Neural crest cell (in vitro differentiated cells): ENCODE measurements at regions not wholly inside any gene's neighbourhood (a gene's known extent, or its start where the extent isn't known, plus 50 kb on each side); places are given as distances from the start of the nearest gene placed in this dataset.
A peak's percentile ranks its signal among the peaks of the same experiment; 100 is the strongest.

ENCODE experiments used
- DNase-seq: peaks from one replicate; pipeline ENCODE4 v3.0.0; 2021; ENCODE audit warnings: low read depth, mixed read lengths, low spot score
- H3K27ac Mint-ChIP-seq: one replicate; pipeline ENCODE4 v1.8.0; 2021; ENCODE audit warnings: mild to moderate bottlenecking, mixed read lengths; ENCODE audit not compliant: unreplicated experiment
- H3K27me3 Mint-ChIP-seq: 2 replicates; pipeline ENCODE4 v1.8.0; 2021; ENCODE audit warnings: low read depth, mild to moderate bottlenecking, mixed read lengths
- H3K36me3 Mint-ChIP-seq: 2 replicates; pipeline ENCODE4 v1.8.0; 2021; ENCODE audit warnings: low read depth, mild to moderate bottlenecking, mixed read lengths
- H3K4me1 Mint-ChIP-seq: 2 replicates; pipeline ENCODE4 v1.8.0; 2021; ENCODE audit warnings: mixed read lengths
- H3K4me3 Mint-ChIP-seq: one replicate; pipeline ENCODE4 v1.8.0; 2021; ENCODE audit warnings: mild to moderate bottlenecking, mixed read lengths
- H3K9me3 Mint-ChIP-seq: 2 replicates; pipeline ENCODE4 v1.8.0; 2021; ENCODE audit warnings: mixed read lengths
- CTCF ChIP-seq: fragments of 200-600 bp; sonication (generic); conservative IDR thresholded peaks from 2 replicates; pipeline ENCODE4 v1.5.0; 2021; ENCODE audit warnings: antibody characterized with exemption, mild to moderate bottlenecking

- Mint-ChIP-seq H3K27ac (no peak overlapping the region), H3K4me1 (peaks cover 6% of the 10 kb centered on the region), H3K27me3 (no peaks in the 10 kb centered on the region), H3K9me3 (peaks cover 4% of the 10 kb centered on the region), H3K4me3 (no peak overlapping the region), H3K36me3 (no peaks in the 10 kb centered on the region)
- DNase-seq = no peak
- TF ChIP-seq CTCF = no peak
These were observed 105.9 kb upstream of the CDC42BPA start for GRCh38 chr1:227424159-227424680.

DNA sequence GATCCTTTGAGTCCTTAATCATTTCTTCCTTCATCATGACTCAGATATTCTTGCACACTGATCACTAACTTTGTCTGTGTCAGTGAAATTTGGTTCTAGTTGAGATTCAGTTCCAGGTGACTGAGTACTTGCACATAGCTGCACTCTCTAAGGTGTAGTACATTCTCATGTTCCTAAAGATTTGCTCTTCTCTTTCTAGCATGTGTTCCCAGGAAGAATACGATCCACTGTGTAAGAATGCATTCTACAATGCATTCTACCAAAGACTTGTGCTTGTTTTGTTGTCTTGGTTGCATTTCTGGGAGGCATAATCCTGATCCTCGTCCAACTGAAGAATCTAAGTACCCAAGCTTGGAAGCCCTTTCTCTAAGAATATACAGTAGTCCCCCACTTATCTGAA lies 104.3 kb upstream of the CDC42BPA start:
- no peak for TF ChIP-seq CTCF
- no peaks in the 10 kb centered on the region for H3K4me1 Mint-ChIP-seq
- H3K4me3 Mint-ChIP-seq = no peak overlapping the region
- H3K27me3 Mint-ChIP-seq = no peaks in the 10 kb centered on the region
- no peak for DNase-seq
- no peak overlapping the region for H3K27ac Mint-ChIP-seq
- no peaks in the 10 kb centered on the region for H3K36me3 Mint-ChIP-seq
- H3K9me3 Mint-ChIP-seq = peaks cover 6% of the 10 kb centered on the region

DNA sequence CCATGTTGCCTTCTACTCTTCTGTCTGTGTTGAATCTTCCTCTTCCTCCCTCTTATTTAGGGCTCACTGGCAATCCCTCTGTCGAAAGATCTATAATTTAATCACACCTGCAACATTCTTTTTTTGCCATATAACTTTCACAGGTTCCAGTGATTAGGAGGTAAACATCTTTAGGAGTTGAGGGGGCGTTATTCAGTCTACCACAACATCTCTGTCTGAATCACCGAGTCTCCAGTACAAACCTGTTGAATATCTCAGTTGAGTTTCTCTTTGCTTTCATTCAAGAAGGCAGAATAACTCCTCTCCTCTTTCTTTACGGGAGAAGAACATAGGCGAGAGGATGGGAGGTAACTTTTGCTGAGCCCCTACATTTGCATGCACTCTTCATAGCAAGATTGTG lies 101.9 kb upstream of the CDC42BPA start:
- Mint-ChIP-seq H3K36me3 (no peaks in the 10 kb centered on the region), H3K27me3 (no peaks in the 10 kb centered on the region), H3K9me3 (peaks cover 2% of the 10 kb centered on the region), H3K4me1 (no peaks in the 10 kb centered on the region), H3K27ac (no peak overlapping the region), H3K4me3 (no peak overlapping the region)
- DNase-seq = no peak
- TF ChIP-seq CTCF = no peak

DNA sequence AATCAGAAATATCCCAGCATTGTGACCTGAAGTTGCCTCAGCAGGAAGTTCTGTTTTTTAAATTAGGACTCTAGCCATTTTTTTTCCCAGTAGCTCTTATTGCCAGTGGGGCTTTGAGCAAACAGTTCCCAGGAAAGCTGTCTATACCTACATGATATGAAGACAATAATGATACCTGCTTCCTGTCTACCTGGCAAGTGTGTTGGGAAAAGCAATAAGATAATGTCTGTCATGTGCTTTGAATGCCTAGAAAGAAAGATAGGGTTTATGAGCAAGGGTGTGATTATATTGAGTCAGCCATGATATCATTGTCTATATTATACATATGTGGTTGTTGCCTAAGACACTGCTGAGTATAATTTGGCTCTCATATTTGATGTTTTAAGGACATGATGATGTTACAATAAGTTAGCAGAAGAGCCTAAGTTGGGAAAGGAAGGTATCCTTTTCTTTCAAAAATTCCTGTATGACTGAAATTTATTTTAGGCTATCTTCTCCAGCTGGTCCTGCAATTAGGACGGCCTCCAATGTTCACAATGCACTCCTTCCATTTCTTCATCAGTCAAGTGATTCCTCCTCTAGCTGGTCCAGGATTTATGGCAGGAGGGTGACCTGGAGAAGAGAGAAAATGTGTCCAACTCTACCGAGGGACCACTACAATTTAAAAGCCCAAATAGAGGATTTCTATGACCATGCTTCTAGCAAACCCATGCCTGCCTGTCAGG lies 99.6 kb upstream of the CDC42BPA start:
- no peak for DNase-seq
- H3K27me3 Mint-ChIP-seq = no peaks in the 10 kb centered on the region

DNA sequence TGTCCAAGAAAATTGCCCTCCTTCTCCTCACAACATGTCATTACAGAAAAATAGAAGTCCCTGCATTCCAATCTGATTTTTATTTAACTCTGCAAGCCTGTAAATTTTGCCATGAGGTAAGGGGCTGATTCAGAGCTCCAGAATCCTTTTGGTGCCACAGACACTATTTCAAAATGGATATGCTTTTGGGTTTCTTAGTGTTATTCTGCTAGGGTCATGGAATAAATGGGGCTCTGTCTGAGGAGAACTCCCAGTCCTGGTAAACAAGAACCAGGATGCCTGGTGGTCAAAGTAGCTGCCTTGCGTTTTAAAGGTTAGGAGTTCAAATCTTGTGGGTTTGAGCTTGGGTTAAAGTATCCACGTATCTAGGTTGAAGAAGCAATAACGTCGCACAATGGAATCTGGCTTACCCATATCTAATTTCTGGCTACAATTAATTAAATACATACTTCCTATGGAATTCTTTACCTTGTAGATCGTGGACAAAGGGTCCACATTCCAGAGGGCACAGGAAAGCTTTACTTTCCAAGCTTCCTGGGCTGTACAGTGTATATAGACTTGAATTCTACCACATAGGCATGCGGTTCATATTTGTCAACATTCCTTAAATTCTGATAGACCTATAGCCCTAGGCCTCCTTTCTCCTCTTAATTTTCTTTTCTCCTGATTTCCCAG lies 98.0 kb upstream of the CDC42BPA start:
- DNase-seq = no peak
- no peaks in the 10 kb centered on the region for H3K27me3 Mint-ChIP-seq
- no peaks in the 10 kb centered on the region for H3K36me3 Mint-ChIP-seq
- no peaks in the 10 kb centered on the region for H3K4me1 Mint-ChIP-seq
- no peak overlapping the region for H3K27ac Mint-ChIP-seq
- no peak overlapping the region for H3K4me3 Mint-ChIP-seq
- H3K9me3 Mint-ChIP-seq = peaks cover 2% of the 10 kb centered on the region
- no peak for TF ChIP-seq CTCF

More for the DNA sequence above, 99.6 kb upstream of the CDC42BPA start:
- Mint-ChIP-seq H3K27ac (peak overlapping the region; percentile 15), H3K36me3 (no peaks in the 10 kb centered on the region), H3K9me3 (peaks cover 2% of the 10 kb centered on the region), H3K4me3 (no peak overlapping the region), H3K4me1 (no peaks in the 10 kb centered on the region)
- no peak for TF ChIP-seq CTCF
